Fibroblast of mammary gland (primary cell): ENCODE measurements at regions not wholly inside any gene's neighbourhood (a gene's known extent, or its start where the extent isn't known, plus 50 kb on each side); places are given as distances from the start of the nearest gene placed in this dataset.
"Not testable (repeated sequence)": the region's sequence is repeated elsewhere in the genome, so short reads cannot be mapped to it uniquely, and the experiment has no call there.

Source experiments
- DNase-seq: peaks from one replicate; pipeline ENCODE4 v3.0.0-alpha.2; 2010; ENCODE audit warnings: low read depth
- H3K4me3 ChIP-seq: 2 replicates; pipeline ENCODE4 v1.5.1; 2011; ENCODE audit warnings: low read depth, mild to moderate bottlenecking, low read length, moderate library complexity; ENCODE audit not compliant: control insufficient read depth
- CTCF ChIP-seq: conservative IDR thresholded peaks from 2 replicates; pipeline ENCODE4 v1.5.1; 2011; ENCODE audit warnings: low read depth, low read length, inconsistent platforms; ENCODE audit not compliant: control insufficient read depth, insufficient read depth

DNA sequence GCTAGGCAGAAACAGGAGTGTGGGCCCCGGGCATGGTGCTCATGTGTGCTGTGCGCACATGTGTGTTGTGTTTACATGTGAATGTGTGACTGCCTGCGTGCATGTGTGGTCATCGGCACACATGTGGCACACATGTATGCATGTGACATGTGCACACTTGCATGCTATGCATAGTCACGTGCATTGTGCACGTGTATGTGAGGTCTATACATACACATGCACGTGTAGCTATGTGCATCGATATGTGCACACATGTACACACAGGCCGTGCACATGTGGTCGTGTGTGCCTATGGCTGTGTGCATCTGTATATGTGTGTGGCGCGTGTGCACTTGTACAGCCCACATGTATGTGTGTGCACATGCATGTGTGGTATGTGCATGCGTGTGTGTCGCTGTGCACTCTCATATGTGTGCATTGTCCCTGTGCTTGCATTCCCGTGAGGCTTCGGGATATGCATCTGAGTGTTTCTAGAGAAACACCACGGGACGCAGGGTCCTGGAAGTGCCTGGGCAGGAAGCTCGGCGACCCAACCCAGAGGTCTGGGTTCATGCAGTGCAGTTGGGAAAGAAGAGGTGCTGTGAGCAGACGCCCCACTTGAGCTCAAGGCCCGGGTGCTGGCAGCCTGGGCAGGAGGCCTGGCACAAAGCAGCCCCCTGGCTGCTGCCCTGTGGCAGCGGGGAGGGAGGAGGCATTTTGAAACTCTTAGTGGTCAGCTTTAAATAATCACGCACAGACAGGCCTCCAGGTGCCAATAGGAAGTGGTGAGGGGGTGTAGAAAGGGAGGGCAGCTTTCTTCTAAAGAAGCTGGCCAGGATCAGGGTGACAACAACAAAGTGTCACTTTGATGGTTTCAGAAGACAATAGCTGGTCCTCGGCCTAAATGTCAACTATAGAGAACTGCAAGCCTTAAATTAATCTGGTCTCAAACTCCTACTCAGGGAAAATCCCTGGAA is 410.0 kb upstream of the MGMT start:
- TF ChIP-seq CTCF, result no peak
- H3K4me3 ChIP-seq, result no peak overlapping the region
- no peak for DNase-seq

GRCh38 chr10:129057856-129058663 is 409.0 kb upstream of the MGMT start:
- no peak for DNase-seq
- H3K4me3 ChIP-seq, result no peak overlapping the region
- TF ChIP-seq CTCF, result no peak

- DNase-seq, result no peak
- no peak for TF ChIP-seq CTCF
- H3K4me3 ChIP-seq, result no peak overlapping the region
These were observed 408.3 kb upstream of the MGMT start for GRCh38 chr10:129058664-129059155.

DNA sequence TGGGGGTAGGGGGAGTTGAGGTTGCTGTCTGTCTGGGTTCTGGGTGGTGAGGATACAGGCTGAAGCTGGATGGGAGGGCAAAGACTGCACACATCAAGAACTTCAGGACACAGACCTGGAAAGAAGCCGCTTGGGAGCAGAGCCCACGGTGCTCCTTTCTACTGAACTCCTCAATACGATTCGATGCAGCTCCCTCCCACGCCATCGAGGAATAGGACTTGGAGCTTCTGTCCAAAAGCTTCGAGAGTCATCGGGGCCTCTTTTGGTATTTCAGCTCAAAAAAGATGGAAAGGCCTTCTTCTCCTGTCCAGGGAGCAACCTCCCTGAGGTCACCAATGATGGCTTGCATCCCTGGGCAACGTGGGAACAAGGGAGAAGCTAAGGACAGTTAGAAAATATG is 407.1 kb upstream of the MGMT start:
- no peak for TF ChIP-seq CTCF
- no peak for DNase-seq

GRCh38 chr10:129063212-129063611 is 403.8 kb upstream of the MGMT start:
- H3K4me3 ChIP-seq, result no peak overlapping the region
- no peak for TF ChIP-seq CTCF
- no peak for DNase-seq

More for the DNA sequence above, 407.1 kb upstream of the MGMT start:
- no peak overlapping the region for H3K4me3 ChIP-seq

DNA sequence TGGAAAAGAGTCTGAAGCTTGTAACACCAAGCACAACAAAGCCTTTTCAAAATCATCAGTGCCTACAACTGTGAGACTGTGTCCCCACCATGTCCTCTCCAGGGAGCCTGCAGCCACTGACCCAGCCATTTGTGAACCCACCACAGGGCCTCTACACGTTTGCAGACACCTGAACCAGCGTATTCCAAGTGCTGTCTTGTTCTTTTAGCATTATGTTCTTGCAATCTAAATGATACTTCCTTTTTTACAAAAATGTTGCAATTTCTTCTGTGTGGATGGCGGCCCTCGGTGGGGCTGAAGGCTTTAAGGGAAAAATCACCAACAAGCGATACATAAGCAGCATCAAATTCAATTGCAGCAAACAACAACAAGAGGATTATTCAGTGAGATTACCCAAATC is 403.2 kb upstream of the MGMT start:
- no peak for DNase-seq
- H3K4me3 ChIP-seq, result no peak overlapping the region
- TF ChIP-seq CTCF, result no peak

GRCh38 chr10:129066529-129066928 is 400.5 kb upstream of the MGMT start:
- not testable (repeated sequence) for DNase-seq, H3K4me3 ChIP-seq

DNA sequence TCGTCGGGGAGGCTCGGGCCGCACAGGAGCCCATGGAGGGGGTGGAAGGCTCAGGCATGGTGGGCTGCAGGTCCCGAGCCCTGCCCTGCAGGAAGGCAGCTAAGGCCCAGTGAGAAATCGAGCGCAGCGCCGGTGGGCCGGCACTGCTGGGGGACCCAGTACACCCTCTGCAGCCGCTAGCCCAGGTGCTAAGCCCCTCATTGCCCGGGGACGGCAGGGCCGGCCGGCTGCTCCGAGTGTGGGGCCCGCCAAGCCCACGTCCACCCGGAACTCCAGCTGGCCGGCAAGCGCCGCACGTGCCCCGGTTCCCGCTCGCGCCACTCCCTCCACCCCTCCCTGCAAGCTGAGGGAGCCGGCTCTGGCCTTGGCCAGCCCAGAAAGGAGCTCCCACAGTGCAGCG is 395.6 kb upstream of the MGMT start:
- H3K4me3 ChIP-seq, DNase-seq: not testable (repeated sequence)
